Smooth muscle cell (in vitro differentiated cells): ENCODE measurements at regions not wholly inside any gene's neighbourhood (a gene's known extent, or its start where the extent isn't known, plus 50 kb on each side); places are given as distances from the start of the nearest gene placed in this dataset.
"Not testable (repeated sequence)": the region's sequence is repeated elsewhere in the genome, so short reads cannot be mapped to it uniquely, and the experiment has no call there.

Experiments
- DNase-seq: peaks from one replicate; lab custom pipeline; 2025; ENCODE audit not compliant: unreplicated experiment; lab: John Stamatoyannopoulos, UW
- H2AFZ ChIP-seq: fragments of 200-600 bp; sonication (generic); 2 replicates; pipeline ENCODE4 v1.6.0; 2016; ENCODE audit warnings: antibody characterized with exemption, low read depth, mild to moderate bottlenecking
- H3F3A ChIP-seq: fragments of 200-600 bp; sonication (generic); 2 replicates; pipeline ENCODE4 v1.6.0; 2017; ENCODE audit warnings: antibody characterized with exemption, low read depth
- H3K27ac ChIP-seq: fragments of 200-600 bp; sonication (generic); 2 replicates; pipeline ENCODE4 v1.5.1; 2016; ENCODE audit warnings: low read depth, mild to moderate bottlenecking
- H3K27me3 ChIP-seq: fragments of 200-600 bp; sonication (generic); 2 replicates; pipeline ENCODE4 v1.6.1; 2016; ENCODE audit warnings: low read depth, mild to moderate bottlenecking
- H3K36me3 ChIP-seq: fragments of 200-600 bp; sonication (generic); 2 replicates; pipeline ENCODE4 v1.5.1; 2016; ENCODE audit warnings: low read depth
- H3K4me1 ChIP-seq: fragments of 200-600 bp; sonication (generic); 2 replicates; pipeline ENCODE4 v1.5.1; 2016; ENCODE audit warnings: low read depth
- H3K4me2 ChIP-seq: fragments of 200-600 bp; sonication (generic); 2 replicates; pipeline ENCODE4 v1.6.0; 2016; ENCODE audit warnings: mild to moderate bottlenecking
- H3K4me3 ChIP-seq: fragments of 200-600 bp; sonication (generic); 2 replicates; pipeline ENCODE4 v1.5.1; 2016; ENCODE audit warnings: mild to moderate bottlenecking
- H3K79me2 ChIP-seq: fragments of 200-600 bp; sonication (generic); 2 replicates; pipeline ENCODE4 v1.6.0; 2016; ENCODE audit warnings: low read depth, mild to moderate bottlenecking
- H3K9ac ChIP-seq: fragments of 200-600 bp; sonication (generic); 2 replicates; pipeline ENCODE4 v1.6.0; 2016; ENCODE audit warnings: low read depth
- H3K9me3 ChIP-seq: fragments of 200-600 bp; sonication (generic); replicated peaks from 2 replicates; pipeline ENCODE4 v1.5.1; 2016; ENCODE audit warnings: low read depth
- H4K20me1 ChIP-seq: fragments of 200-600 bp; sonication (generic); 2 replicates; pipeline ENCODE4 v1.6.0; 2016; ENCODE audit warnings: low read depth
- WGBS: methylation state at CpG from one replicate; pipeline ENCODE4 v1.1.7; 2016; ENCODE audit warnings: low lambda C conversion rate; 5-methylcytosine and 5-hydroxymethylcytosine counted together
- TF ChIP-seq, protein P1 (sequence below): fragments of 200-600 bp; sonication (generic); IDR thresholded peaks from 2 replicates; pipeline ENCODE4 v1.5.1; 2017; ENCODE audit warnings: borderline replicate concordance, mild to moderate bottlenecking, antibody characterized with exemption; ENCODE audit not compliant: insufficient read depth, poor library complexity, severe bottlenecking

DNA sequence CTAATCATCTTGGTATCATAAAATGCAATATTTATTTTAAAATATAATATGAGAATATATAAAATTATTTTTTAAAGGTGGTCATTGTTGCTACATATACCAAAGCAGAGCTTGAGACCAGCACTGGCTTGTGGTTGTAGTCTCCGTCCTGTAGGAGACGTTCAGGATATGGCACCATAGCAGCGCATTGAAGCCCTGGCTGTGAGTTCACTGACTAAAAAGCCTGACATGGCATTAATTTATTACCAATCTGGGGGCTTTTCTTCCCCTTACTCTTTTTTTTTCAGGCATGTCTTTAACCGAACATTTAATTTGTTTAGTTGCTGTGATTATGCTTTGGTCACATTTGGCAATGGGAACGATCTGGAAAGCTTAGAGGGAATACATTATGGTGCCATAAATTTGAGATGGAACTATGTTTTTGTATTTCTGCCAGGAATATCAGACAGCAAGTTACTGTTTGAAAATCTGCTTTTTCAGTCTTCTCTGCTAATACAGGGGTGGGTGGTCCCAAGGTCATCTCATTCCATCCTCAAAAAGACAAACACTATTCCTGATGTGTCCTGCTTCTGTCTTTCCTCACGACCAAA is 108.5 kb downstream of the ZIC4 start:
- Histone ChIP-seq H4K20me1 (no peaks in the 10 kb centered on the region), H3K4me2 (peak overlapping the region; percentile 23), H3K27me3 (no peaks in the 10 kb centered on the region), H3K9me3 (no peaks in the 10 kb centered on the region), H3K9ac (peak overlapping the region; percentile 69), H2AFZ (peak overlapping the region; percentile 14), H3K27ac (peak overlapping the region; percentile 88), H3F3A (no peaks in the 10 kb centered on the region), H3K79me2 (no peaks in the 10 kb centered on the region), H3K4me1 (peaks cover 6% of the 10 kb centered on the region), H3K36me3 (no peaks in the 10 kb centered on the region), H3K4me3 (no peak overlapping the region)
- no peak for DNase-seq
- WGBS: 83% methylated on average over 6 of the region's 6 CpGs
- TF ChIP-seq, protein P1, sequence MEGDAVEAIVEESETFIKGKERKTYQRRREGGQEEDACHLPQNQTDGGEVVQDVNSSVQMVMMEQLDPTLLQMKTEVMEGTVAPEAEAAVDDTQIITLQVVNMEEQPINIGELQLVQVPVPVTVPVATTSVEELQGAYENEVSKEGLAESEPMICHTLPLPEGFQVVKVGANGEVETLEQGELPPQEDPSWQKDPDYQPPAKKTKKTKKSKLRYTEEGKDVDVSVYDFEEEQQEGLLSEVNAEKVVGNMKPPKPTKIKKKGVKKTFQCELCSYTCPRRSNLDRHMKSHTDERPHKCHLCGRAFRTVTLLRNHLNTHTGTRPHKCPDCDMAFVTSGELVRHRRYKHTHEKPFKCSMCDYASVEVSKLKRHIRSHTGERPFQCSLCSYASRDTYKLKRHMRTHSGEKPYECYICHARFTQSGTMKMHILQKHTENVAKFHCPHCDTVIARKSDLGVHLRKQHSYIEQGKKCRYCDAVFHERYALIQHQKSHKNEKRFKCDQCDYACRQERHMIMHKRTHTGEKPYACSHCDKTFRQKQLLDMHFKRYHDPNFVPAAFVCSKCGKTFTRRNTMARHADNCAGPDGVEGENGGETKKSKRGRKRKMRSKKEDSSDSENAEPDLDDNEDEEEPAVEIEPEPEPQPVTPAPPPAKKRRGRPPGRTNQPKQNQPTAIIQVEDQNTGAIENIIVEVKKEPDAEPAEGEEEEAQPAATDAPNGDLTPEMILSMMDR: no peak

DNA sequence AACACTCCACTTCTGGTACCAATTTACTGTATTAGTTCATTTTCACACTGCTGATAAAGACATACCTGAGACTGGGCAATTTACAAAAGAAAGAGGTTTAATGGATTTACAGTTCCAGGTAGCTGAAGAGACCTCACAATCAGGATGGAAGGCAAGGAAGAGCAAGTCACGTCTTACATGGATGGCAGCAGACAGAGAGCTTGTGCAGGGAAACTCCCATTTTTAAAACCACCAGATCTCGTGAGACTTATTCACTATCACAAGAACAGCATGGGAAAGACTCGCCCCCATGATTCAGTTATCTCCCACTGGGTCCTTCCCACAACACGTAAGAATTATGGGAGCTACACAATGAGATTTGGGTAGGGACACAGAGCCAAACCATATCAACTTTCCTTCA is 119.0 kb downstream of the ZIC4 start:
- not testable (repeated sequence) for H3K27ac ChIP-seq, H3K36me3 ChIP-seq, H2AFZ ChIP-seq, H4K20me1 ChIP-seq, DNase-seq, H3K4me1 ChIP-seq, H3K4me3 ChIP-seq, H3F3A ChIP-seq, H3K79me2 ChIP-seq, H3K27me3 ChIP-seq, H3K9me3 ChIP-seq, H3K9ac ChIP-seq, H3K4me2 ChIP-seq
- WGBS: 90% methylated on average over 4 of the region's 4 CpGs

DNA sequence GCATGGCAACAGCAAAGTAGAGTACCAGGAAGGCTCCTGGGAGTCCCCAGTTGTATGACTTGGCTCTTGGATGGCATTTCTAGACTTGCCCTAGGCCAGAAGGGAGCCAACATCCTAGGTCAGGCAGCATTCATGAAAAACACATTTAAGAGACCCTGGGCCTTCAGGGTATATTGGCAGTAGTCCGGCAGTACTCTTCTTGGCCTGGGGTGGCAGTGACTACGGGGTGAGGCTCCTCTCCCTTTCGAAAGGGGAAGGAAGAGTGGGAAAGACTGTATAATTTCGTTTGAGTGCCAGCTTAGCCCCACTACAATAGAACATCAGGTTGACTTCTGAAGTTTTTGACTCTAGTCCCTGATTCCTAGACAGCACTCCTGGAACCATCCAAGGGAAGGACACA is 136.4 kb downstream of the ZIC4 start:
- Histone ChIP-seq H3F3A (no peaks in the 10 kb centered on the region), H3K9ac (no peak overlapping the region), H3K27me3 (no peaks in the 10 kb centered on the region), H3K9me3 (peaks cover 3% of the 10 kb centered on the region), H3K27ac (no peak overlapping the region), H3K36me3 (no peaks in the 10 kb centered on the region), H2AFZ (no peak overlapping the region), H3K79me2 (no peaks in the 10 kb centered on the region), H4K20me1 (no peaks in the 10 kb centered on the region), H3K4me3 (no peak overlapping the region), H3K4me1 (no peaks in the 10 kb centered on the region), H3K4me2 (no peak overlapping the region)
- DNase-seq: no peak
- WGBS: 70% methylated on average over 4 of the region's 4 CpGs
- TF ChIP-seq, protein P1: no peak

DNA sequence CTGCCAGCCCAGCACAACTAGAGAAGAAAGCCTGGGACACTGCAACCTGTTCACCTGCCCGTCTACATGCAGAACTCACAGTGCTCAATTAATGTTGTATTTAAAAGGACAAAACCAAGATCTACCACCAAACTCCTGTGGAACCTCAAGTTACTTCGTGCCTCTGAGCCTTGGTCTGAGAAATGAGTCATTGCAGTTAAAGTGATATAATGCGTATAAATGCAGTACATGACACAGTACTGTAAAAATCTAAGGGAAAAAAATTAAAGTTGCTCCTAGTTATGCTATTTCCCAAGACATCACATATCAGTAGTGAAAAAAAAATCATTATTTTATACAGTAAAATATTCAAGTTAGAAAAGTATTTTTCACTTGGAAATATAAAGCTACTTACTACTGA is 138.9 kb downstream of the ZIC4 start:
- Histone ChIP-seq H3K27ac (no peak overlapping the region), H3K4me1 (no peaks in the 10 kb centered on the region), H2AFZ (no peak overlapping the region), H3K27me3 (no peaks in the 10 kb centered on the region), H3K9ac (no peak overlapping the region), H3K4me2 (no peak overlapping the region), H3K9me3 (no peaks in the 10 kb centered on the region), H3K4me3 (no peak overlapping the region), H3K36me3 (no peaks in the 10 kb centered on the region), H4K20me1 (no peaks in the 10 kb centered on the region), H3F3A (no peaks in the 10 kb centered on the region), H3K79me2 (no peaks in the 10 kb centered on the region)
- TF ChIP-seq, protein P1: no peak
- WGBS: 66% methylated on average over 3 of the region's 3 CpGs
- DNase-seq: no peak
